ENCODE measurements at regions not wholly inside any gene's neighbourhood (a gene's known extent, or its start where the extent isn't known, plus 50 kb on each side); places are given as distances from the start of the nearest gene placed in this dataset.

DNA sequence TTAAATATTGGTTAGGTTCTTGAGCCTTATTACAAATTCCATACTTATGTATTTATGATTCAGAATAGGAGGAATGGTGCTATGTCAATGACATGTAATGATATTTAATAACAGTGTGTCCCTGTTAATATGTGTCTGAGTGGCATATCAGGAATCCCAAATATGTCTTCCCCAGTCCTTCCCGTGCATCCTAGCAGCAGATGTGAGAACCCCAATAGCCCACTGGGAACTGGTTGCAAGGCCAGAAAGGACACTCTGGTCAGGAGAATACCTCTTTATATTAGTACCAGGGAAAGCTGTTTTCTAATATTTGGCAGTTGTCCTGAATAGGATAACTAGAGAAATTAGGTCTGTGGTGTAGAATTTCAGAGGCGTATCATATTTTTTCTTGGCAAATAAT is 159.1 kb upstream of the PDE7B start:
- TF ChIP-seq GATA3 (IDR thresholded peaks at IDR 0.05; ENCODE audit: borderline replicate concordance) (no peak), CEBPB (IDR thresholded peaks at IDR 0.05) (no peak), MYC (IDR thresholded peaks at IDR 0.05; ENCODE audit: borderline replicate concordance, low read length) (no peak), POLR2A (IDR thresholded peaks at IDR 0.05; ENCODE audit: low read length) (no peak), TFCP2L1 (CRISPR knock-in tag; IDR thresholded peaks at IDR 0.05) (no peak)
- TF ChIP-seq, protein P1, sequence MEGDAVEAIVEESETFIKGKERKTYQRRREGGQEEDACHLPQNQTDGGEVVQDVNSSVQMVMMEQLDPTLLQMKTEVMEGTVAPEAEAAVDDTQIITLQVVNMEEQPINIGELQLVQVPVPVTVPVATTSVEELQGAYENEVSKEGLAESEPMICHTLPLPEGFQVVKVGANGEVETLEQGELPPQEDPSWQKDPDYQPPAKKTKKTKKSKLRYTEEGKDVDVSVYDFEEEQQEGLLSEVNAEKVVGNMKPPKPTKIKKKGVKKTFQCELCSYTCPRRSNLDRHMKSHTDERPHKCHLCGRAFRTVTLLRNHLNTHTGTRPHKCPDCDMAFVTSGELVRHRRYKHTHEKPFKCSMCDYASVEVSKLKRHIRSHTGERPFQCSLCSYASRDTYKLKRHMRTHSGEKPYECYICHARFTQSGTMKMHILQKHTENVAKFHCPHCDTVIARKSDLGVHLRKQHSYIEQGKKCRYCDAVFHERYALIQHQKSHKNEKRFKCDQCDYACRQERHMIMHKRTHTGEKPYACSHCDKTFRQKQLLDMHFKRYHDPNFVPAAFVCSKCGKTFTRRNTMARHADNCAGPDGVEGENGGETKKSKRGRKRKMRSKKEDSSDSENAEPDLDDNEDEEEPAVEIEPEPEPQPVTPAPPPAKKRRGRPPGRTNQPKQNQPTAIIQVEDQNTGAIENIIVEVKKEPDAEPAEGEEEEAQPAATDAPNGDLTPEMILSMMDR (IDR thresholded peaks at IDR 0.05), result no peak
